H9 (cell line): ENCODE measurements at regions not wholly inside any gene's neighbourhood (a gene's known extent, or its start where the extent isn't known, plus 50 kb on each side); places are given as distances from the start of the nearest gene placed in this dataset.

Experiments used
- DNase-seq: peaks from one replicate; pipeline ENCODE4 v3.0.0-alpha.2; 2017
- H2AFZ ChIP-seq: one replicate; pipeline ENCODE4 v1.6.1; 2013; ENCODE audit warnings: mild to moderate bottlenecking, low read length, control low read depth, moderate library complexity
- H2AK5ac ChIP-seq: 2 replicates; pipeline ENCODE4 v1.6.1; 2013; ENCODE audit warnings: low read length, control low read depth, mixed read lengths; ENCODE audit not compliant: insufficient read length
- H2BK120ac ChIP-seq: one replicate; pipeline ENCODE4 v1.6.1; 2013; ENCODE audit warnings: low read depth, mild to moderate bottlenecking, low read length, control low read depth, inconsistent platforms; ENCODE audit not compliant: poor library complexity, severe bottlenecking
- H2BK12ac ChIP-seq: 2 replicates; pipeline ENCODE4 v1.6.1; 2013; ENCODE audit warnings: low read length, control low read depth, mixed read lengths, low read depth; ENCODE audit not compliant: insufficient read length
- H2BK15ac ChIP-seq: 2 replicates; pipeline ENCODE4 v1.6.1; 2013; ENCODE audit warnings: low read depth, low read length, control low read depth
- H2BK20ac ChIP-seq: one replicate; pipeline ENCODE4 v1.6.1; 2013; ENCODE audit warnings: low read depth, mild to moderate bottlenecking, low read length, control low read depth, inconsistent platforms; ENCODE audit not compliant: poor library complexity, severe bottlenecking
- H2BK5ac ChIP-seq: 2 replicates; pipeline ENCODE4 v1.6.1; 2013; ENCODE audit warnings: low read length, control low read depth, mixed read lengths; ENCODE audit not compliant: insufficient read length
- H3K14ac ChIP-seq: 2 replicates; pipeline ENCODE4 v1.6.1; 2013; ENCODE audit warnings: low read length, control low read depth; ENCODE audit not compliant: insufficient read depth
- H3K18ac ChIP-seq: 2 replicates; pipeline ENCODE4 v1.6.1; 2013; ENCODE audit warnings: low read depth, mild to moderate bottlenecking, mixed read lengths, low read length, control low read depth; ENCODE audit not compliant: insufficient read length
- H3K23ac ChIP-seq: 2 replicates; pipeline ENCODE4 v1.6.1; 2013; ENCODE audit warnings: low read length, control low read depth, mixed read lengths, low read depth; ENCODE audit not compliant: insufficient read length
- H3K23me2 ChIP-seq: 2 replicates; pipeline ENCODE4 v1.6.1; 2013; ENCODE audit warnings: low read depth, mild to moderate bottlenecking, mixed read lengths, low read length, control low read depth; ENCODE audit not compliant: insufficient read length, poor library complexity, severe bottlenecking
- H3K27ac ChIP-seq: 2 replicates; pipeline ENCODE4 v1.5.1; 2013; ENCODE audit warnings: low read length, control low read depth, mixed read lengths, low read depth; ENCODE audit not compliant: insufficient read length
- H3K27me3 ChIP-seq: 2 replicates; pipeline ENCODE4 v1.6.1; 2013; ENCODE audit warnings: low read length, control low read depth, inconsistent platforms; ENCODE audit not compliant: insufficient read depth
- H3K4ac ChIP-seq: 2 replicates; pipeline ENCODE4 v1.6.1; 2013; ENCODE audit warnings: low read depth, mild to moderate bottlenecking, control low read depth, inconsistent platforms, low read length, moderate library complexity
- H3K4me1 ChIP-seq: 2 replicates; pipeline ENCODE4 v1.6.1; 2013; ENCODE audit warnings: low read length, control low read depth, inconsistent platforms; ENCODE audit not compliant: insufficient read depth
- H3K4me2 ChIP-seq: 2 replicates; pipeline ENCODE4 v1.6.1; 2013; ENCODE audit warnings: low read length, control low read depth, mixed read lengths; ENCODE audit not compliant: insufficient read length, insufficient read depth
- H3K56ac ChIP-seq: 2 replicates; pipeline ENCODE4 v1.6.1; 2013; ENCODE audit warnings: low read depth, mild to moderate bottlenecking, mixed read lengths, low read length, control low read depth; ENCODE audit not compliant: insufficient read length
- H3K79me1 ChIP-seq: 2 replicates; pipeline ENCODE4 v1.6.1; 2013; ENCODE audit warnings: low read depth, mild to moderate bottlenecking, moderate library complexity, low read length, control low read depth, inconsistent platforms; ENCODE audit not compliant: insufficient read depth, poor library complexity, severe bottlenecking
- H3K79me2 ChIP-seq: 2 replicates; pipeline ENCODE4 v1.6.1; 2013; ENCODE audit warnings: low read length, control low read depth, inconsistent platforms; ENCODE audit not compliant: insufficient read depth
- H3K9ac ChIP-seq: 2 replicates; pipeline ENCODE4 v1.6.1; 2013; ENCODE audit warnings: low read length, control low read depth, mixed read lengths; ENCODE audit not compliant: insufficient read length; ENCODE audit errors: extremely low read depth
- H3K9me3 ChIP-seq: one replicate; pipeline ENCODE4 v1.6.1; 2013; ENCODE audit warnings: low read depth, low read length, inconsistent platforms; ENCODE audit not compliant: control insufficient read depth
- H3T11ph ChIP-seq: one replicate; pipeline ENCODE4 v1.6.1; 2013; ENCODE audit warnings: mild to moderate bottlenecking, low read length, control low read depth, inconsistent platforms
- H4K20me1 ChIP-seq: one replicate; pipeline ENCODE4 v1.6.1; 2013; ENCODE audit not compliant: control insufficient read depth, insufficient read length, insufficient read depth
- H4K5ac ChIP-seq: 2 replicates; pipeline ENCODE4 v1.6.1; 2013; ENCODE audit warnings: low read depth, mild to moderate bottlenecking, mixed read lengths, low read length, control low read depth; ENCODE audit not compliant: insufficient read length
- H4K8ac ChIP-seq: replicated peaks from 2 replicates; pipeline ENCODE4 v1.6.1; 2013; ENCODE audit warnings: low read length, control low read depth, mixed read lengths, low read depth; ENCODE audit not compliant: insufficient read length
- H4K91ac ChIP-seq: 2 replicates; pipeline ENCODE4 v1.6.1; 2013; ENCODE audit warnings: low read depth, mild to moderate bottlenecking, moderate library complexity, mixed read lengths, low read length, control low read depth; ENCODE audit not compliant: insufficient read length
- H3K27ac Mint-ChIP-seq, 3 experiments: 2 replicates in 2 of 3; 3 replicates in 1 of 3; pipeline ENCODE4 v1.8.0; 2020 to 2021; ENCODE audit warnings: mixed read lengths in 3 of 3, mild to moderate bottlenecking in 1 of 3, moderate library complexity in 1 of 3
- H3K27me3 Mint-ChIP-seq: 2 replicates; pipeline ENCODE4 v1.8.0; 2021; ENCODE audit warnings: low read depth, mild to moderate bottlenecking, moderate library complexity, mixed read lengths
- H3K36me3 Mint-ChIP-seq, 3 experiments: 2 replicates in 2 of 3; 3 replicates in 1 of 3; pipeline ENCODE4 v1.8.0; 2020 to 2021; ENCODE audit warnings: low read depth in 3 of 3, mixed read lengths in 3 of 3; ENCODE audit not compliant: insufficient read depth in 1 of 3
- H3K4me1 Mint-ChIP-seq, 2 experiments: 2 replicates each; pipeline ENCODE4 v1.8.0; 2020; ENCODE audit warnings: mixed read lengths in 2 of 2
- H3K4me3 Mint-ChIP-seq, 2 experiments: 2 replicates in 1 of 2; 3 replicates in 1 of 2; pipeline ENCODE4 v1.8.0; 2020 to 2021; ENCODE audit warnings: mild to moderate bottlenecking in 2 of 2, mixed read lengths in 2 of 2, moderate library complexity in 1 of 2
- H3K9me3 Mint-ChIP-seq, 2 experiments: 2 replicates in 1 of 2; 3 replicates in 1 of 2; pipeline ENCODE4 v1.8.0; 2020; ENCODE audit warnings: mild to moderate bottlenecking in 2 of 2, mixed read lengths in 2 of 2, moderate library complexity in 1 of 2
- WGBS: extraction: QIAGEN DNeasy Blood & Tissue Kit; methylation state at CpG from one replicate; pipeline ENCODE4 v1.1.7; 2013; ENCODE audit warnings: missing lambda C conversion rate, low lambda C conversion rate, mixed read lengths; ENCODE audit not compliant: insufficient read length; ENCODE audit errors: extremely low coverage; 5-methylcytosine and 5-hydroxymethylcytosine counted together
- TF ChIP-seq, protein P1 (sequence below): fragments of 200-600 bp; sonication (generic); conservative IDR thresholded peaks from 3 replicates; pipeline ENCODE4 v1.8.0; 2021; ENCODE audit warnings: antibody characterized with exemption, mild to moderate bottlenecking

DNA sequence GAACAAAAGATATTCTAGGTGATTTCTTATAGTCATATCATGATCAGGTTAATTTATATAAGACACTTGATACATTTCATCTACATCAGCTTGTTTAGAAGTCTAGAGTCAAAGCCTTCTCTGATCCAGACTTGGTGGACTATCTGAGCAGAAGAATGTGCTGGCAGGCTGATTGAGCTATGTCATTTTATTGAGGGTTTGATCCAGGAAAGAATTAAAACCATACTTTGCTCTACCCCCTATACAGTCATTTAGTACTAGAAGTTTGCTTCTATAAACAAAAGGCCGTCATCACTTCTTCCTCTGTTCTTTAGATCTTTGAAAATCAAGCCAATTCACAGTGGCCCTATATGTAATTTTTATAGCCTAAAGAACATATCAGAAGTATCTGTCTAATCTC, 173.1 kb upstream of the PITX2 start:
- H3K27ac Mint-ChIP-seq: no peak overlapping the region
- no peak overlapping the region for H4K91ac ChIP-seq

More for the DNA sequence above, 173.1 kb upstream of the PITX2 start:
- H3K9ac ChIP-seq: no peak overlapping the region
- no peak for DNase-seq
- peaks cover 30 to 49% of the 10 kb centered on the region in 2 experiments for H3K4me1 Mint-ChIP-seq
- no peak overlapping the region for H3K4me2 ChIP-seq
- no peak overlapping the region for H3K18ac ChIP-seq
- no peaks in the 10 kb centered on the region; the same call in 1 of the 2 replicates for H3K4me1 ChIP-seq
- H3K27me3 Mint-ChIP-seq: no peaks in the 10 kb centered on the region
- H3T11ph ChIP-seq: no peak overlapping the region
- H3K9me3 ChIP-seq: no peaks in the 10 kb centered on the region
- H2BK20ac ChIP-seq: no peak overlapping the region
- no peak overlapping the region for H3K14ac ChIP-seq
- H3K23ac ChIP-seq: no peak overlapping the region
- no peak overlapping the region for H3K27ac ChIP-seq
- no peak overlapping the region for H2AK5ac ChIP-seq
- no peaks in the 10 kb centered on the region for H3K36me3 Mint-ChIP-seq
- no peak overlapping the region for H2BK15ac ChIP-seq
- H3K9me3 Mint-ChIP-seq: no peaks in the 10 kb centered on the region
- no peak overlapping the region for H2BK12ac ChIP-seq
- no peaks in the 10 kb centered on the region for H3K23me2 ChIP-seq
- no peak overlapping the region for H3K4me3 Mint-ChIP-seq
- H3K56ac ChIP-seq: no peak overlapping the region
- H4K5ac ChIP-seq: no peak overlapping the region
- H4K20me1 ChIP-seq: no peaks in the 10 kb centered on the region
- WGBS: no CpG with 5 or more reads among the region's 1 CpG
- H3K4ac ChIP-seq: no peak overlapping the region
- no peak overlapping the region for H2BK5ac ChIP-seq
- TF ChIP-seq, protein P1, sequence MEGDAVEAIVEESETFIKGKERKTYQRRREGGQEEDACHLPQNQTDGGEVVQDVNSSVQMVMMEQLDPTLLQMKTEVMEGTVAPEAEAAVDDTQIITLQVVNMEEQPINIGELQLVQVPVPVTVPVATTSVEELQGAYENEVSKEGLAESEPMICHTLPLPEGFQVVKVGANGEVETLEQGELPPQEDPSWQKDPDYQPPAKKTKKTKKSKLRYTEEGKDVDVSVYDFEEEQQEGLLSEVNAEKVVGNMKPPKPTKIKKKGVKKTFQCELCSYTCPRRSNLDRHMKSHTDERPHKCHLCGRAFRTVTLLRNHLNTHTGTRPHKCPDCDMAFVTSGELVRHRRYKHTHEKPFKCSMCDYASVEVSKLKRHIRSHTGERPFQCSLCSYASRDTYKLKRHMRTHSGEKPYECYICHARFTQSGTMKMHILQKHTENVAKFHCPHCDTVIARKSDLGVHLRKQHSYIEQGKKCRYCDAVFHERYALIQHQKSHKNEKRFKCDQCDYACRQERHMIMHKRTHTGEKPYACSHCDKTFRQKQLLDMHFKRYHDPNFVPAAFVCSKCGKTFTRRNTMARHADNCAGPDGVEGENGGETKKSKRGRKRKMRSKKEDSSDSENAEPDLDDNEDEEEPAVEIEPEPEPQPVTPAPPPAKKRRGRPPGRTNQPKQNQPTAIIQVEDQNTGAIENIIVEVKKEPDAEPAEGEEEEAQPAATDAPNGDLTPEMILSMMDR: no peak
- H2BK120ac ChIP-seq: no peak overlapping the region
- no peaks in the 10 kb centered on the region for H3K27me3 ChIP-seq
- no peaks in the 10 kb centered on the region for H3K79me2 ChIP-seq
- H4K8ac ChIP-seq: no peak overlapping the region
- H2AFZ ChIP-seq: no peak overlapping the region
- H3K79me1 ChIP-seq: no peaks in the 10 kb centered on the region
